Amniotic stem cell (primary cell): ENCODE measurements at regions not wholly inside any gene's neighbourhood (a gene's known extent, or its start where the extent isn't known, plus 50 kb on each side); places are given as distances from the start of the nearest gene placed in this dataset.
A peak's percentile ranks its signal among the peaks of the same experiment; 100 is the strongest.

Experiments
- DNase-seq: peaks from one replicate; lab custom pipeline; 2025; lab: John Stamatoyannopoulos, UW

DNA sequence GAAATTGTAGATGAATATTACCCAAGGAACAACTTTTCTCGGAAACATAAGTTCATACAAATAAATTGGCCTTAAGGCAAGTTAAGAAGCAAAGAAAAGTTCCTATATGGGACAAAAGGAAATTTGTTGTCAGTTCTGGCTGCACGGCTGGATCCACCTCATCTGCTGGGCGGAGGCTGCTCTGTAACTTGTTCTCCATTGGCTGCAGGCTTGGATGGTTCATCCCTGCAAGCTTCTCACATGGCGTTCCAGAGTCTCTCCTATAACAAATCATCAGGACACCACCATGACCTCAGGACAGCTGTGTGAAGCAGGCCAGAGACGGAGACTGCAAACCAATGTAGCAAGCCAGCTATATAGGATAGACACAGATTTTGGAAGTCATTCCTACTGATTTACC is 81.4 kb upstream of the DAB2 start:
- no peak for DNase-seq

DNA sequence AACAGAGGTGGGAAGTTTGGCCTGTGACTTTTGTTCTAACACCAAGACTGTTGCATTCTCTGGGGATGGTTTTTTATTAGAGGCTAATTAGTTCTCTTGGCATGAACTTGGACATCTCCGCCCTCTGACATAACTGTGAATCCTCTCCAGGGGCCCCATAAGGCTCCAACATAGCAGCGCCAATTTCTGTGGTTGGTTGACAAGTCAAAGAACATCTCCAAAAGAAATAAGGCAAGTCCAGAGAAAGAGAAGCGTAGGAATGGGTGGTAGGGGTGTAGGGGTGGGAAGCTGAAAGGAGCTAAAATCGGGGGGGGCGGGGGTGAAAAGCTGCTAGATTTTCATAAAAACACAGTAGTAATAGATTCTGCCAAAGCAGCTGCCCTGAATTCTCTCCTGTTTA is 81.0 kb upstream of the DAB2 start:
- no peak for DNase-seq

DNA sequence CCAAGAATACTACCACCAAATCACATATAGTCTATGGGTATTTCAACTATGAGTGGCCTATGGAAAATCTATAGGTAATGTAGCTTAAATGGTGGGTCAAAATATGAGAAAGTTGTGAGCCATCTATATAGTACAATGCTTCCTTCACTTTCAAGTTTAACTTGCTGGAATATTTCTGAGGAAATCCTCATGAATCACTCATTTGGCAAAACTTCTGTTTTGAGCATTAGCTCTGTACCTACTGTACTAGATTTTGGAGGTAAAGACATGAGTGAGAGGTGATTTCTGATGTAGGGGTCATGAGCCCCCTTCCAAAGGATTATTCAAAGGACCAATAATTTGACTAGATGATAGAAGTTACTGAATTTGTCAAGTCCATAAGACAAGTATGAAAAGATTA is 80.6 kb upstream of the DAB2 start:
- no peak for DNase-seq

DNA sequence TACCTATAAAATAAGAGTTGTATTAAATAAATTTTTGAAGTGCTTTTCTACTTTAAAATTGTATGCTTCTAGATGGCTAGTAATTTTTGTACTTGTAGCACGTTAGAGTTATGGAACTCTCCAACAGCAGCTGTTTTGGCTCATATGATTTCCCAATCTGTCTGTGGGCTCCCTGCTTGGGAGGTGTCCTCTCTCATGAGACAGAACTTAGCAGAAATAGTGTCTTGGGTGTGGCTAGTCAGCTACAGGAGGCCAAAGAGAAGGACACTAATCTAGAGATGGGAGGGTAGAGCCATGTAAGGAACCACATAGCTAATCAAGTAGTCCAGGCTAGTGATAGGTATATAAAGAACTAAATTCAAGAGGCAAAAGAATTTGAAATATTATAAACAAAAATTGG is 78.4 kb upstream of the DAB2 start:
- no peak for DNase-seq

DNA sequence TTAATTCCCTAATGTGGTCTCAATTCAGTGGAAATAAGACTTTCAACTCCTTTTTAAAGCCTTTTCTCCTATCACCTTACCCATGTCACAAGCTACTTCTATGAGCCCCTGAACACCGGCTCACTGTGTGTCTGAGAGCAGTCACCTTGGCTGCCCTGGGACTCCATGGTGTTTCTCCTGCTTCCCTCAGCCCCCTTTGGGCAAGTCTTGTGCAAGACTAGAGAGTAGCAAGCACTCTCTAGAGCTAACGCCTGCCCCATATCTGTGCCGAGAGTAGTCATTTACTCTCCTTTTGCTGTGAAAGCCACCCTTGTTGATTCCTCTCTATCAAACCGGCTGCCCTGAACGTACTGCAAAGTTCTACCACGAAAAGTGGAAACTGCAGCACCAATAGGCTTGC is 77.9 kb upstream of the DAB2 start:
- DNase-seq, result no peak

DNA sequence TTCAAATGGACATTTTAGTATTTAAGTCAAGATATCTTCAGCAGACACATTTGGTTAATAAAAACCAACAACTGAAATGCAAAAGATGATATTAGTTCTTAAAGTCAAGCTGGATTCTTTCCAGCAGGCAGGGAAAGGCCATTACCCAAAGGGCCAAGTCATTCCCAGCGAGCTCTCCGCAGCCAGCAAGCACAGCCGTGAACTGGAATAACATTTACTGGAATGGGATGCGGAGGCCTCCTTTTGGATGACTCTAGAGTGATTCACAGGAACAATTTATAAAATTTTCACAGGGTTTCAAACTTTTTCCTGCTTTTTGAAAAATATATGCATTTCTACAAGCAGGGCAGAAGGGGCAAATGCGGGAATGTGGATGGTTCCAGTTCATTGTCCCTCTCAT is 76.6 kb upstream of the DAB2 start:
- DNase-seq, result peak; percentile 36

DNA sequence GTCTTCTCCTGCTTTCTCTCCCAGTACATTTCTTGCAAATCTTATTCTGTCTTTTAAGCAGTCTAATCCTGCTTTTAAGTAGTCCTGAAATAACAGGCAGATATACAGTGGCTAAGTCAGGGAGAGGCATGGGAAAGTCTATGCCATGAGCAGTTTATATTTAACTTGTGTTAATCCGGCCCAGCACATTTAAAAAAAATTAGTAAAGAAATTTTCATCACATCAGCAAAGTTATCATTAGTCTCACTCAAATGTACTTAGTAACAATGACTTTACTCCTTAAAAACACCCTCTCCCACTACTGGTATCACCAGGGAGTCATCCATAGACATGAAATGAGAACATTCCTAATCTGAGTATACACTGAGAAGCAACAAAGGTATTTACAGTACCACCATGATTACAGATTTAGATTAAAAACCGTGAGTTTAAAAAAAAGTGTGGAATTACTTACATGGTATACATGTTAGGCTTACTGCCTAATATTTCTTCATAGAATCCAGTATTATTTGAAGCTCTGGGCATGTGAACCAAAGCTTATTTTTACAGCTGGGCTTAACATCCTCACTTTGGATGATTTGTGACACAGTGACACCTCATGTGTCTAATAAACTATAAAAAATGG is 75.9 kb upstream of the DAB2 start:
- DNase-seq, result no peak

DNA sequence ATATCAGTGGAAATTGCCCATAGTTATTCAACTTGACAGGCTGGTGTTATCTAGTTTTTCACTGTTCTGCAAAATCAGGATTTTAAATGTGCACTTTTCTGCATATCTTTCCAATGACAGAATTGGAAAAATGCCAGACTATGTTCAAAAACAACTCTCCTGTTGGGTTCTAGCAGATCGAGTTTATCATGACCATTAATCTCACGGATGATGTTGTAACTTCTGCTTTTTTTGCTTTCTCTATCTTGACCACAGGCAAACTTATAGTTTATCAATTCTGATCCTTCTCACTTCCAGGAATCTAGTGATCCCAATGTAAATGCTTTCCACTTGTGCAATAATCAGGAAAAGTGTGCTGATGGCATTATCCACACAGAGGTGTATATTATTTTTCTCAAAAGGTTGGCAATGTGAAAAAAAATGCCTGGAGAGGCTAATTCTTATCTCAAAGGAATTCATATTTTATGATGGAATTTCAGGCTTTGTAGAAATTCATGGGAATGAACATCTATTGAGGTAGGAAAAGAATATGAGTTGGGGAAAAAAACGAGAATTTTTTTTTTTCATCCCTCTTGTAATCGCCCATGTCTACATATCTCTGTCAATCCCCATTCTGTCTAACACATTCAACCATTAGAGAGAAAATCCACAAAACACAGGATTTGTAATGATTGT is 73.6 kb upstream of the DAB2 start:
- no peak for DNase-seq

DNA sequence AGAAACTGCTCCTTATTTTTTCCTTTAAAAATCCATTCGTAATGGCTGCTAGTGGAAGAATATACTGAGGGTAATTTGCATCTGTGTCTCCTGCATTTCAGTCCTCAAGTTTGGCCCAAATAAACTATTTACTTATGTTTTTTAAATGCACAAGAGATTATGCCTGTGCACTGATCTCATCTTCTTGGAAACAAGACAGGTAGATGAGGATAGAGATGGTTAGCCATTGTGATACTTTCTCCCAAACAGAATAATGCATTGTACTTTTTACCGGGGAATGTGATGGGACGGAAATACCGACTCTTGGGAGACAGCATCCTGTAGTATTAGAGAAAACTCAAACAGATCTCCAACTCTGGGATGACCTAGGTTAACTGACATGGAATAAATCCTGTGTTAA is 72.5 kb upstream of the DAB2 start:
- DNase-seq, result no peak

DNA sequence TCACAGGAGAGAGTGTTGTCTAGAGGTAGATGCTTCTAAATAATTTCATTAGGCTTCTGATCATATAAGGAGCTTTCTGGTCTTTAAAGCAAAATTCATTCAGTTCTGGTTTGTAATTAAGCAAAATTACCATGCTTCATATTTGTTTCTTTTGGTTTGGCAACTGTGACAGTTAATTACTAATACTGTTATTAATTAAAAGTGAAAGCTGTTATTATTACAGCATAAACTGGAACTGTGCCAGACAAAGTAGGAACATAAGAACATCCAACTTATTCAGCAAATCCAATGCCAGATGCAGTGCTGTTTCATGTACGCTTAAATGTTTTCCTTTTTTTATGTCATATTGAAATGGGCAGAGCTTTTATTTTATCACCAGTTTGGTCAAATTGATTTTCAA is 70.4 kb upstream of the DAB2 start:
- DNase-seq, result no peak

DNA sequence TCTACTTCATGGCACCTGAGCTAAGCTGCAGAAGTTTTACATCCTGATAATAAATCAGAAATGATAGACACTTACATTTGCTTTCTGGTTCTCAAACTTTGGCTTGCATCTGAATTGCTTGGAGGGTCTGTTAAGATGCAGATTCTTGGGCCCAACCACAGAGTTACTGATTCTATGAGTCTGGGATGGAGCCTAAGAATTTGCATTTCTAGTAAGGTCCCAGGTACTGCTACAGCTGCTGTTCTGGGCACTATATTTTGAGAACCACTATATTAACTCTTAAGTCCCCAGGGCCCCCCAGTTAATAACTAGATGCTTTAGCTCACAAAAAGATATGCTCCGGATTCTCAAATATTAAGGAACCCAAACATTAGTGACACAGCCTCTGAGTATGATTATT is 69.8 kb upstream of the DAB2 start:
- DNase-seq, result no peak

DNA sequence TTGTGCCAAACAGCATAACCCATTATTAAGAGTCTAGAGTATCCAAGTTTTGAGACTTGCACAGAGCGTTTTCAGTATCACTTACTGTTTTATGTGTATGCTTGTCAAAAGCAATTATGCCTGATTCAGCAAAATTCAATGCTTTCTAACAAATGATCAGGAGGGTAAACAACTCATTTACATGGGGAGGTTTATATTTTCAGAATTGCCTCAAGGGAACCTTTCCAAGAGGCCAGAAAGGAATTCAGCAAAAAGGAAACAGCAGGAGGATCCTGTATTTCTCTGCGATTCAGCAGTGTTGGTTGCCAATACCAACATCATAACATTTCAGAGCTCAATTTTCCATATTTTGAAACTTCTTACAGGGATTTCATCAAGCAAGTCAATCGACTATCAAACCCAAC is 69.3 kb upstream of the DAB2 start:
- DNase-seq, result no peak

DNA sequence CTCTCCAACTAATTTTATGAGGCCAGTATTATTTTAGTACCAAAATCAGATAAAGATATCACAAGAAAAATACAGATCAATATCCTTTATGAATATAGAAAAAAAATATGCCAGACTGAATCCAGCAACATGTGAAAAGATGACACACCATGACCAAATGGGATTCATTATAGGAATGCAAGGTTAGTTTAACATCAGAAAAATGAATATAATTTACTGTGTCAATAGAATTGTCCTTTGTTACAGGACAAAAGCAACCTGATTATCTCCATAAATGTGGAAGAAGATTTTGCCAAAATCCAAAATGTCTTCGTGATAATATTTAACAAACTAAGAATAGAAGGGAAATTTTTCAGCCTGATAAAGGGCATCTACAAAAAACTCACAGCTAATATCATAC is 66.4 kb upstream of the DAB2 start:
- no peak for DNase-seq

DNA sequence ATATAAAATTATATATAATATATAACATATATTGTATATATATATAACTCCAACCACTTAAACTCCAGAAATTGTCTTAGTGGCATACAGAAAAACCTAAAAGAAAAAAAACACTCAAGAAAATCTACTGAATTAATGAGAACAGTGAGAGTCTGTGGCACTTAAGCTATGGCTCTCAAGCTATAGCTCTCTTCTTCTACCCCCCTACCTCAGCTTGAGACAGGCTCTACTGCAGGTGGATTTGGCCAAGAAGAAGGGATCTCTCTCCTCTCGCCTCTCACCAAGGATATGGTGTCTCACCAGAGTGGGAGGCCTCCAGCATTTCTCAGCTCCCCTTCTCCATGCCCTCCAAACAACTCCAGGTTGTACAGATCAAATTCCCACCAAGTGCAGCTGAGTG is 64.5 kb upstream of the DAB2 start:
- DNase-seq, result no peak

DNA sequence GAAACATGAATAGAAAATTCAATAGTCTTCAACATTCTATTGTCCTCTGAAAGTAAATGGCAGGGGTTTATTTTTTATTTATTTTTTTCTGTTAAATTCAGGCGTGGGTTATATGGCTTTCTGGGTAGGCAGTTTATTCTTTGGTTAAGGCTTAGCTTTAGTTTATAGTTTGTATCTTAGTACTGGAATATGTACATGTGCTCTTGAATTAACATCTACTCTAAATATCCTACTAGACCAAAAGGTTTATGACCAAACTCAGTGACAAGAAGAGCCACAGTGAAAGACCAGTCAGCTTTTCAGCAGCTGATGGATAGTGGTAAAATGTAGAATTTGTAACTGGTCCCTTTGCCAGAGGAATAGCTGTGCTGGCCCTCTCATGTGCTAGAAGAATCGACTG is 62.0 kb upstream of the DAB2 start:
- DNase-seq, result no peak

DNA sequence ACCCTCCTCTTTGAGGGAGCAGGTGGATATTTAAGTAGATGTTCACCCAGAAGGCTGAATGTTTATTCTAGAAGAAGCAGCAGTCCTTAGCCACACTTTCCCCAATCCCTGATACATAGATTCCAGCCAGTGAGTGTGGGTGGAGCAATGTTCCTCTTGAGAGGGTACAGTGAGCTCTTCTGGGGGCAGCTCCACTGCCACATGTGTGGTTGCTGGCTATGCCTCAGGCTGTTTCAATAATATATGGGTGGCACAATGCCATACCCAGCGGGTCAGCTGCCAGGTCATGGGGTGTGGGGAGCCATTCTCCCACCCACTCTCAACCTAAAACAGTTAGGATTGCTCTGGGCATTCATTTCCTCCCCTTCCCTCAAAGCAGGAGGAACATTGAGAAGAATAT is 61.6 kb upstream of the DAB2 start:
- DNase-seq, result no peak

DNA sequence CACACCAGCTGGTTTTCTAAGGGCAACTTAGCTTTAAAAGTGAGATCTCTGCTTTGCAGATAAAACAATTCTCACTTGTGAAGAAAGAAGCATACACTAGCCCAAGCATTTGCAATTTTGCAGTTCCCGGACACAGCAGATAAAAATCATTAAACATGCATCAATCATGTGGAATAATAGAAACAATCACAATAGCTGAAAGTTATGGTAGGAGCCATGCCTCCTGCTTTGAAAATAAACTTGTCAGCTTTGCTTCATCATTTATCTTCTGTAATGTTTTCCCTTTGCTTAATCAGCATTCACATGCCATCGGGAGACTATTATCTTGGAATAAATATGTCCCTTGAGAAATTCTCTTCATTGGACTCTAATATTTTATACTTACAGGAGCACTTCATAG is 60.3 kb upstream of the DAB2 start:
- DNase-seq, result no peak

DNA sequence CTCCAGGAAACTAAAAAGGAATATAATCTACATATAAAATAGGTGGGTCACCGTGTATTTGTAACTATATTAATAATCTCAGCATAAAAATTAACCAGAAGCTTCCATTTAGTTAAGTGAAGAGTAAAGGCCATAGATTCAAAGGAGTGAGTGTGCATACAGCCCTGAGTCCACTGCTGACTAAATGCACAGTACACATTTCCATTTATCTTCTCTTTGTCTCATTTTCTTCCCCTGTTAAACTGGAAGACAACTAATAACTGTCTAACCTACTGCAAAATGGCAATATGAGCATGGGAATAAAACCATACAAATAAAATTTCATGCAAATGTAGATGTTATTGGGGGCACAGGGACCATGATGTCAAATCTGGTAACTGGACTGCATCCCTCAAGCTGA is 59.9 kb upstream of the DAB2 start:
- DNase-seq, result no peak

DNA sequence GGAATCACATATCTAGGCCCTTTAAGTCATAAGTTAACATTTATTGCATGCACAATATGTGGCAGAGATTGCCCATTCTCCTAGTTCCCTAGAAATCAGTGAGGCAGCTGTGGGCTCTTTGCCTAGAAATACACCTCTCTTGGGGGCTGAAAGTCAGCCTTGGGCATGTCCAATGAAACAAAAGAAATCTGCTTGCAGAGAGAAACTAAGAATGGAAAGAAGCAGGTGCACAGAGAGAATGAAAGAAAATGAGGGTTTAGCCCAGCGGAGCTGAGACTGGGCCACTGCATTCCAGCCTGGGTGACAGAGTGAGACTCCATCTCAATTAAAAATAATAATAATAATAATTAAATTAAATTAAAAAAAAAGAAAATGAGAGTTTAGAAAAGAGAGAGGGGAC is 57.3 kb upstream of the DAB2 start:
- DNase-seq, result no peak

DNA sequence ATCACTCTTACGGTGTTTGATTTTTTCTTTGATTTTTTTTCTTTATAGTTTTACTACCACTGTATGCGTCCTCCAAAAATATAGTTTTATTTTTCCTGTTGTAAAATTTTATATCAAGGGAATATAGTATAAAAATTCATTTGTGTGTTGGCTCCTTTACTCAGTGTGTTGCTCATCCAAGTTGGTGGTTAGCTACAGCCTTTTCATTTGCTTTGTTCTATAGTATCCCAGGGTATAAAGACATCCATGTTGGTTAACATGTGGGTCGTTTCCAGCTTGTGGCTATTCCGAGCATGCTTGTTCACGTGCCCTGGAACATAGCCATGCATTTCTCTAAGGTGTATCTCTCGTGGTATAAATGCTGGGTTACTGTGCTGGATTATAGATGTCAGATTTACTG is 54.8 kb upstream of the DAB2 start:
- no peak for DNase-seq

DNA sequence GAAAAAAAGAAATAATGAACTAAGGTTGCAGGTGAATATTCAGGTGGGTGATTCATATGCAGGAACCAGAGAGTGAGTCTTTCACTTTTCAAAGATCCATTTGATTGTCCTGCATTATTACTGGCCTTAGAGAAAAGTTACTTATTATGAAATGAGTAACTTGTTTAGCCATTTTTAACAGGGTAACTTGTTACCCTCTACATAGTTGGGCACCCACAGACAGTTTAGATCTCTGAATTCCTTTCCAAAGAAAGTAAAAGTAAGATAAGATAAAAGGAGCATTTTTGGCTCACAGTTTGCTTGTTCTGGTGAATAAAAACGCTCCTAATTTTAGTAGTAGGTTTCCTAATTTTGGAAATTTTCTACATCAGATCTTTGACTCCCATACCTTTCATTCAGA is 54.1 kb upstream of the DAB2 start:
- no peak for DNase-seq

DNA sequence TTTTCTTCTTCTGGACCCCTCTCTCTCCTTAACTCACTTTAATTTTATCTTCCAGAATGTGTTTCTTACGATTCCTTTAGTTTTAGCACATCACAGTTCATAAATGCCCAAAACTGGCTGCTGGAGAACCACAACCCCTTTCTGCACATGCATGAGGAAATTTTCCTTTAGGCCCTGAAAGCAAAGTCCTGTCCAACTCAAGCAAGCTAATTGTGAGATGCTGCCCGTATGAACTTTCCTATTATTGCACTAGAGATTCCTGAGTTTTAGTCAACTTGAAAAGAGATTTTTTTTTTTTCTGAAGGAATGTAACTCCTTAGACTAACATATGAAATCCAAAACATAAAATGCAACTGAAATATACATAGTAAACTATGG is 52.1 kb upstream of the DAB2 start:
- DNase-seq, result no peak

DNA sequence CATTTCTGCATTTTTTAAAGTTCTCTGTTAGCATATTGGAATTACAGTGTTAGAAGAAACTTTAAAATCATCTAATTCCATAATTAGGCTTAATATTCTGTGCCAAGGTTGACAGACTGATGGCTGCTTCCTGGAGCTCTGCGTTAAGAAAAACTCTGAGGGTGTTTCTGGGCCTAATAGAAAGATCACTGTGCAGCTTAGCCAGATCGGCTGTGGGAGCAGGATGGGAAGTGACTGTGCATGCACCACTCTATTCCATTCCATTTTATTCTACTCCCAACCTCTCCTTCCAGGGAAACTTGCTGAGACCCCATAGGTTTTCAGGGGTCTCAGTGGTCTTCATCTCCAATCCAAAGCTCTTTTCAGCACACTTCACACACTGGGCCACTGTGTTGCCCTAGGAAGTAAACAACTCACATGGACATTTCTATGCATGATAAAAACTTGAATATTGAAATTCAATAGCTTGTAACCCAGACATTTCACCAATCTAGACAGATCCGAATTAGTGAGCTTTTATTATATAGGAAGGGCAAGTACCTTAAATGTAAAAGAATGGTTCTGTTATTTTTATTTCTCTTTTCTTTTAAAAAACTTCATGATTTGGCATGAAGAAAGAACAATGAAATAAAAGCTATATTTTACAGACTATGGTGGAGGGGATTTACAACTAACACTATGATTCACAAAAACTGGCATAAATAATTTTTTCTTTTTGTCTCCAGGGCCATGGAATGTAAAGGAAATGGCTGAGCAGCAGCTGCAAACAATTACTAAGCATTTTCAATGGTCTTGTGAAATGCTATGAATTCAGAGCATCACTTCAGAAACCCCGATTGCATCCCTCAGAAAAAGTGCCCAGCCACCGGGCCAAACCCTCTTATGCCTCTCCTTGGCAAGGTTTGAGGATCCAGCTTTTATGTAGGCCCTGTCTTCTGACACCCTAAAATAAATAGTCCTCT is 51.4 kb upstream of the DAB2 start:
- DNase-seq, result peak; percentile 74
